ENCODE measurements at regions not wholly inside any gene's neighbourhood (a gene's known extent, or its start where the extent isn't known, plus 50 kb on each side); places are given as distances from the start of the nearest gene placed in this dataset.

DNA sequence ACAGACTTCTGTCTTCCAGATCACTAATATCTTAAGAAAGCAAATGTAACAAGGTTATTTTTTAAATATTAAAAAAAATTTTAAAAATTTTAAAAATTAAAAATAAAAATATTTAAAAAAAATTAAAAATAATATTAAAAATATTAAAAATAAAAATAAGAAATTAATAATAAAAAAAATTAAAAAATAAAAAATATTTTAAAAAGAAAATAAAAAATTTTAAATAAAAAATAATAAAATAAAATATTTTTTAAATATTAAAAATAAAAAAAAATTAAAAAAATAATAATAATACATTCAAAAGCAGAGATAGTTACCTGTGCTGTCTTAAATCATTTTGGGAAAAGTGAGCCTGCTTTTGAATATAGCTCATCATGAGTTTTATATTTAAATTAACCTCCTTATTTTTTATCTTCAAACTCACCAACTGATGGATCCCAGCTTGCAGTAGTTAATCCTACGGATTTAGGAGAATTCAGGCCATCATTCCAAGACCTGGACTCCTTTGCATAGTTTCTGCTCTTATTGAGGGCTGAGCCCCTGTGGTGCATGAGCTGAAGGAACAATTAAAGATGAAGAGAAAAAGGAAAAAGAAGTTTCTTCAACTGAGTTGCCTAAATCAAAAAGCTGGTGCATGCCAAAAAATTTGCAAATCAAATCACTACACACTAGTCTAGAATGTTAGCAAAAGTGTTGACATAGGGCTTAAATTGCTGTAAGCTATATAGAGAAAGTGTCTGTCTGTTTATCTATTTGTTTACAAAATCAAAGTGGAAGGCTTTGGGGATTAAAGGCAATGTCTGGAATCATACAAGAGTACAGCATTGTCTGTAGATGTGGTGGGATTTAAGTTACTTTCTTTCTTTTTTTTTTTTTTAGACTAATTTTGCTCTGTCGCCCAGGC lies 50.5 kb upstream of the ZNF438 start:
- DNase-seq = no peak

DNA sequence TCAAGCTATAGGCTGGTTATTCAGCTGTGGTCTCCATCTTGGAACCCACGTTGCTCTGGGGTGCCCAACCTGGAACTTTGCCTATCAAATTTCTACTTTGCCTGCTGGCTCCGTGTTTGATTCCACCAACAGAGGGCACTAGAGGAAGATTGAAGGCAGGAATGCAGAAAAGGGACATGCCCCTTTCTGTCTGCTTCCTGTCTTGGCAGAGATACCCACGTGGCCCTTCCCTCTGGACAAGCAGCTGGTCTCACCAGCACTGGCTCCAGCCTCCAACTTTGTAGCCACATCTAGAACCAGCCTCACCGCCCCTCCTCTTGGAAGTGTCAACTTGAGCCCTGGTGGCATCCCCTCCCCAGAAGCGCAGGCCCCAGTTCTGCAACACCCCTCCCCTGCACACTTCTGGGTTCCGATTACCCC lies 52.1 kb upstream of the ZNF438 start:
- DNase-seq = peak in 5 of 14 donors; percentile 1 to 22 (median 7)

DNA sequence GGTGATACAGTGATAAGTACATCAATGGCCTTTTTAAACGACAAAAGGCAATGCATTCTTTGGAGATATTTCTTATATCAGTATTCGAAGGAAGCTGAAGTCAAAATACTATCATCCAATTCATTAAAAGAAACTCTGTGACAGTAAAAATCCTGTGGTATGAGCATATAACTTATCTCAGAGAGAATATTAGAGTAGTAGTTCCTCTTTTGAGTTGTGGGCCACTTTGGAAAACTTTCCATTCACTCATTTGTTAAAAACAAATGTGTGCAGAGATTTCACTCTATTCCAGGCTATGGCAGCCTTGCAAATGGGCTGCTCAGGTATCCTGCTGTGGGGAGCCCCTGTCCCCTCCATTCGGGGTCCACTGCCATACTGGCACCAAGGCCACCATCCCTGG lies 55.3 kb upstream of the ZNF438 start:
- no peak for DNase-seq

DNA sequence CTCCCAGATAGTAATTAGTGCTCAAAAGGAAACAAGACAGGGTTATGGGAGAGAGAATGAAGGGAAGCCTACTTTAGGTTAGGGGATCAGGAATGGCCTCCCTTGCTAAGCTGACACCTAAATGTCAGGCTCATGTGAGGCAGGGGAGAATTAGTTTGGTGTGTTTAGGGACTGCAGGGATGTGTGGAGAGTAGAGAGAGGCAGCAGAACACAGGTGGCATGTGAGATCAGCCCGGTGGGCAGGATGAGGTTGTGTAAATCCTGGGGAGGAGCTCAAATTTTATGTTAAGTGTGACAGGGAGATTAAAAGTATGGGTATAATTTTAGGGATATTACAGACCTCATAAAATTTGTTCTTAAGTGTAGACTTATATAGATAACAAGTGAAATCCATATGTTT lies 56.2 kb upstream of the ZNF438 start:
- no peak for DNase-seq

DNA sequence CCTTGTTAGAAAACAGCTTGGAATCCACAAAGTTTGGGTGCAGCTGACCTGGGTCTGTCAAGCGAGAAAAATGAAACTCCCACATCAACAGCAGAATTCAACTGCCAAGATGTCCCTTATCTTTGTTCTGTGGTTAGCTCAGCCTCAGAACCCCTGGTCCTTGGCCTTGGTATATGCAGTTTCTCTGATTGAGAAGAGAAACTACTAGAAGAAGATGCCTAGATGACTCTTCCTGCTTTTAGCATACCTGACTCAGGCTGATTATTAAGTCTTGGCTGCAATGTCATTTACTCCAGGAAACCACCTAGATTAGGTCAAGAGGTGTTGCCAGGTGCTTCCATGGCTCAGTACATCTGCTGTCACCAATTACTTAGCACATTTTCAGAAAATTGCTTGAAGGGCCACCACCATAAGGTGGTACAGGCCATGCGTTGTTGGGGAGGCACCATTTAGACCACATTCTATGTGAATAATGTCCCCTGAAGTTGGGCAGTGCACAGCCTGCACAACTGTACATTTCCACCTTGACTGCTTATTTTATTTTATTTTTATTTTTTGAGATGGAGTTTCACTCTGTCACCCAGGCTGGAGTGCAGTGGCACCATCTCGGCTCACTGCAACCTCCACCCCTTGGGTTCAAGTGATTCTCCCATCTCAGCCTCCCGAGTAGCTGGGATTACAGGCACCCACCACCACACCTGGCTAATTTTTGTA lies 59.4 kb upstream of the ZNF438 start:
- no peak for DNase-seq

DNA sequence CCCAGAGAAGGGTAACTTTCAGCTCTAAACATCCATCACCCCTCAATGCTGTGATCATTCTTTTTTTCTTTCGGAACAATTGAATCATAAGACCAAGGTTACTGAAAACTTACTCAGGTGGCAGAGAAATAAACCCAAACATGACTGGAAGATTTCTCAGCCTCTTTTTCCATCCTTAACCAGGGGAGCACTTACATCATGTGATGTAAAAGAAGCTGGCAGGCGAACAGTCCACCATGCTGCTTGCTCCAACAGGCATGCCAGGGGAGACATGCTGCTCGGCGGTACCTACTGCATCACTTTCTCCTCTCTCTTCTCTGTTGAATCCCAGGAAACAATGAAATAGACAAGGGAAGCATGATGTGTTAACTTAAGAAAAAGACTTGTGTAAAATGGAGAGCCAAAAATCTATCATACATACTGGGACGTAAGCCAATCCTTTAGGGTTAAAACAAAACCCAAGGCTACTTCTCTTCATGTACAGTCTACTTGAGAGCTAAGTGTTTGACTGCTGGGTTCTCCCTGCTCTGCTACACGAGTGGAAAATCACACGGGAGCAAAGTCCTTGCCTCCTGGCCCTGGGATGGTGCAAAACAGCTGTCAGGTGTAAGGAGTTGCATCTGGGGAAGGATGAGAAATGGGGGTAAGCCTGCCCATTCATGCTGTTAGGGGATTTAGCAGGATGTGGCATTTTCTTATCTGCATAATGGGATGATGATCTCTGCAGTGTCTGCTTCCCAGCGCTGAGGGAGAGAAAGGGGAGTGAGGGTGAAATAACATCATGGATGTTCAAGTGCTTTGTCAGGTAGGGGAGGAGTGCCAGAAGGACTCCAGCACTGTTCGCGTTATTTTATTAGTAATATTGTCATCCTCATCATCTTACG lies 64.3 kb upstream of the ZNF438 start:
- no peak for DNase-seq

DNA sequence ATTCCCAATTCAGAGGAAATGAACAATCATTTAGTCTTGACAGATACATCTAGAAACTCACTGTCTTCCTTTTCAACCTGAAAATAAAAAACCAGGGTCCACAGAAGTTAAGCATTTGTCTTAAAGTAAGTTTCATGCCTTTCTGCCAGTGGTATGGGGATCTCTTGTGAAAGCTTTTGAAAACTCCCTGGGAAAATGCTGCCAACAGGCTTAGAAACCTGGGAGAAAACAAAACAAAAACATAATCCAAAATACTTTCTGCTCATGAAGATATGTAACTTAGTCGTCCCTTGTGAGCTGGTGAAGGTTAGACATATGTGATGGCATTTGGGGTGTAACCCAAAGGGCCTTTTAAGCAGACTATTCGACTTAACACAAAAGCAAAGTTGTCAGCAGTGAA lies 66.4 kb upstream of the ZNF438 start:
- DNase-seq = no peak

DNA sequence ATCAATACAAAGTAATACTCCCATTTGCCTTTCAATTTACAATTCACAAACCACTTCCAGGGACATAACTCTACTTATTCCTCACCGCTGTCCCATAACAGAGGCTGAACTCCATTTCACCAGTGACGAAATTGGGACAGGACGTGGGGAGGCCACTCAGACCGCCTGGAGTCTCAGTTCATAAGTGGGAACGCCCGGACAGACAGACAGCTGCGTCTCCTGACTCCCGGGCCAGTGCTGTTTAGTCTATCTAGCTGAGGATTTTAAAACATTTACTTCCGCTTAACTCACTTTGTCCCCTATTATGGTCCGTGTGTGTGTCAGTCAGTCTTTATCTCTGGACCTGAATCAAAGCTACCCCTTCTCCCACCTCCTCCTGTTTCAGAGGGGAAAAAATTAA lies 67.4 kb upstream of the ZNF438 start:
- no peak for DNase-seq

DNA sequence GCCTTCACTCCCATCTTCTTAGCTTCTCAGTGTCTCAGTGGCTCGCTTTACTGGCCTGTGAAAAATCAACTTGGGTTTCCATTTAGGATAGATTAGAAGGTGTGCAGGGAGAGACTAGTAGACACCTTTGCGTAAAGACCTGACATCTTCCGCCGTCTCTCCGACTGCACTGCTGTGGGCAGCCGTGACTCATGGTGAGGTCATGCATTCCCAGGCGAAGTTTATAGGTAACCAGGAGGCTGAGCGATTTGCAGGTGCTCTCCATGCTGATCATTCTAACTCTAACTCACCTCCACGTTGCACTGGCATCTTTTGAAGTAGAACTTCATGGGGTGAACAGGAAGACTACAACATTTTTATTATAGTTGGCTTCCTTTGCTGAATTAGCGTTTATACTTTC lies 68.0 kb upstream of the ZNF438 start:
- no peak for DNase-seq

DNA sequence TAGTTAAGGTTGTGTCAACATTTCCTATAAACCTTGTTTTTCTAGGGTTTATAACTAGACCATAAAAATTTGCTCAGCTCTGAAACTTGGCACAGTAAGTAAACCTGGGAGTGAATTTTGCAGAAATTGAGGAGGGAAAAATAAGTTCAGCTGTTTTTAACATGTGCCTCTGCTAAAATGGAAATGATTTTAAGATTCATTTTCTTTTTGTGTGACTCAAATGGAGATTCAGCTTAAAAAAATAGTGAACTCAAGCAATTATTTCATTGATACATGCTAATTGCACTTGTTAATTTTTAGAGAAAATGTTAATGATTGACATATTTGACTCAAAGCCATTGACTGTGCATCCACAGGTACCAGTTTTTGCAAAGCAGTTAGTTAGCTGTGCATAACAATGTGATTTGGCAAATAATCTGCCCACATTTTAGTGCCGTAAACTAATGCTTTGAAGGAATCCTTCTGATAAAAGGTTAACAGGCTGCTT lies 68.5 kb upstream of the ZNF438 start:
- DNase-seq = no peak

DNA sequence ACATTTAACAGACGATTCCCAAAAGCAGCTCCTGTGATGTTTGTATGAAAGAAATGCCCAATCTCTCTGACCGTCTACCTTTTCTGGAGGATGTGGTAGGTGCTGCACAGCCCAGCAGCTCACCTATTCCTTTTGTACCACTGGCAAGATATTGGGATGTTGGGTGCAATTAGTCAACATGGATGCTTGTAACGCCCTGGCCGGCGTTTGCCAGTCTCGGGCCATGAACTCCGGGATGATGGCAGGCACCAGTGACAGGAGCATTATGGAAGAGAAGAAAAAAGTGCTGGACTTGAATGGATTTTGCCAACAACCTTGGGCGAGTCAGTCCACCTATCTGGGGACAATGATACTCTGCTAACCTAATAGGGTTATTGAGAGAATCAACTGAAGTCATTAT lies 69.0 kb upstream of the ZNF438 start:
- no peak for DNase-seq

DNA sequence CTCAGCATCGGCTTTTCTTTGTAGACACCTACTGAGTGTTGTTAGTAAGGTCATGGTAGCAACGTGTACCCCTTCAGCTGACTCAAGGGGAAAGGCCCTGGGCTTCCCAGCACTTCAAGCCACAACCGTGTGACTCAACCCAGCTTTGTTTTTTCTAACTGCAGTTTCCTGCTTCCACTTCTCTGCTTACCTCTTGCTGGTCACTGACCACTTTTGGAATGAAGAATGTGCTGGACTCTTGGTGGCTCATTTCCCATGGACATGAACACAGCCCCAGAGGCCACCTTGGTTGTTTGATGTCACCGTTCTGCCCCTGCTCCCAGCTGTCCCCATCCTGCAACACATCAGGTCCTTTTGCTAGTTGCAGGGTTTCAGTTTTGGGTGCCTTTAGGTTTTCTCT lies 69.5 kb upstream of the ZNF438 start:
- no peak for DNase-seq

DNA sequence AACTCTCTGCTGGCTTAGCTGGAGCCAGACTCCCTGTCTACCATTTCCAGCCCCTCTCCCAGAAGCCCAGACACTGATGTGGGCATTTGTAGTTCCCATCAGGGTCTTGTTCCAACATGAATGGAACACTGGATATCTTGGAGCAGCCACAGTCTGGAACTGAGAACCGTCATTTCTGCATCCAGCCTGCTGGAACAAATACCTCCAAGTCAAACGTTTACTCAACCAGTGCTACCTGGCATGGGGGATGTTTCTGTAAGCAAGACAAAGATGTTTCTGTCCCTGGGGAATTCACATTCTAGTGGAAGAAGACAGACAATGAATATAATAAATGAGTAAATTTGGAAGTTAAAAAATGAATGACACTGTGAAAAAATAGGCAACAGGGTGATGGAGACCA lies 70.8 kb upstream of the ZNF438 start:
- no peak for DNase-seq

DNA sequence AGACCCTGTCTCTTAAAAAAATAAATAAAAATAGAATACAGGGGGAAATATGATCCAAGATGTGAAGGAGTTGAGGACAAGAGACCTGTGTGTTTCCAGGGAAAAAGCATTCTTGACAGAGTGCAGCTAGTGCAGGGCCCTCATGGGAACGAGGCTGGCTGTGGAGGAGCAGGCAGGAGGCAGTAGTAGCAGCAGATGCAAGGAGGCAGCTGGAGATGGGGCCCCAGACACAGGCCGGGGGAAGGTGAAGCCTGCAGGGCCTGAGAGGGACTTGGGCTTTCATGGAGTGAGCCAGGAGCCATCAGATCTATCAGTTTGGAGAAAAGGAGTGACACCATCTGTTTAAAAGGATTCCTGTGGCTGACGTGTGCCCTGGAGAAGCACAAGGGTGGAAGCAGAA lies 71.4 kb upstream of the ZNF438 start:
- no peak for DNase-seq

DNA sequence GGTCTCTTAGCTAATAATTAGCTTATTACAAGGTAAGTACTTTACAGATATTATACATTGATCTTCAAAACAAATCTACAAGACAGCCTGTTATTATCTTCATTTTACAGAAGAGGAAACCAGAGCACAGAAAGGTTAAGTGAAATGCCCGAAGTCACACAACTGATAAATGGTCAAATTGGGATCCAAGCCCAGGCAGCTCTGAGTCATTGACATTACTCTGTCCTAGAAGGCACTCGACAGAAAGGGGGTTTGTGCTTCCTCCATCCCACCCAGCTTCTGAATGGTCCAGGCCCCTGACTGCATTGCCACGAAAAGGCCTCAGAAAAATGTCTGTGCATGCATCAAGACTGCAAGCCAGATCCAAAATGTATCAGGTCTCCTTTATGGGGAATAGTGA lies 81.3 kb upstream of the ZNF438 start:
- no peak for DNase-seq

DNA sequence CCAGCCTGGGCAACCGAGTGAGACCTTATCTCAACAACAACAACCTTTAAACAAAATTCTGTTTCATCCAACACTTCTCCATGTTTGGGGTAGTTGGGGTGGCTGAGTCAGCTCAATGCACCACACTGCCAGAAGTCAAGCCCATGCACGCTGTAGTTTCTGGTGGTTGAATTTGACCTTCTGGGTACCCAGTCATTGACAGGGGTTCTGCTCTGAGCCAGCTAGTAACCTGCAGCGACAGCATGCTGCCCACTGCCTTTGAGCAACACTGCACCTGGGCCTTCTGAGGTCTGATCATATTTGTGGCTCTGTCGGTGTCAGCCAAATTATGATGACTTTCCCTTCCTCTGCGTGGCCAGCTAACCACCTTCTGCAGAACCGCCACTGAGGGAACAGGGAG lies 84.6 kb upstream of the ZNF438 start:
- DNase-seq = no peak

DNA sequence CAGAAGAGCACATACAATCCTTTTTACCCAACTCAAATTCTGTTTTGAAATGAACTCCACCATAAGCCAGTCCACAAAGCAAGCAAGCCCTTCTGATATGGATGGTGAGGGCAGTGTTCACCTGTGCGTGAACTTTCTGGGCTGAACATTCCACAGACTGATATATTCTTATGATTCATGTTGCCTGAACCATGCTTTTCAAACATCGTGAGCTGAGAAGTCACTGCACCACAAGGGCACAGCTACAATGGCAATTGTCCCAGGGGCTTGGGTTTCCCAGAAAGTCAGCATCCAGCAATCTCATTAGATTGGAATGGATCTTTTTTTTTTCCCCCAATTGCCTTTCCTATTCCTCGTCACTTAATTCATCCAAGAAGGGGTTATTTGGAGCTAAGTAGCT lies 86.9 kb upstream of the ZNF438 start:
- no peak for DNase-seq

DNA sequence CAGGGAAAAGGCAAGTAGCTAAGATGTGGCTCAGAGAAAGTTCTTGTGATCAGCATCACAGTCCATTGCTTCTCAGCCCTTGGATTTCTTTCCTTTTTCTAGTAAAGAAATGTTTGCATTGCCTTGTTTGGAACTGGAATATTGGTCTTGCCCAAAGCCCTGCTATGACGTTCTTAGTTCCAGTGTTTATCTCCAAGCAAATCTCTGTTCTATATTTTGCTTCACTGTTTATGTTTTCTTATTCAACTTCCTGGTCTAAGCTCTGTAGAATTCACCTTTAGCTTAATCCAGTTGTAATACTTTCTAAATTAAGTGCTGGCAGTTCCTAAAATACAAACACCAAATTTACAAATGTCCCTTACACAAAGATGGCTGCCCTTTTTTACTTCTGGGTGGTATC lies 88.7 kb upstream of the ZNF438 start:
- DNase-seq = no peak

DNA sequence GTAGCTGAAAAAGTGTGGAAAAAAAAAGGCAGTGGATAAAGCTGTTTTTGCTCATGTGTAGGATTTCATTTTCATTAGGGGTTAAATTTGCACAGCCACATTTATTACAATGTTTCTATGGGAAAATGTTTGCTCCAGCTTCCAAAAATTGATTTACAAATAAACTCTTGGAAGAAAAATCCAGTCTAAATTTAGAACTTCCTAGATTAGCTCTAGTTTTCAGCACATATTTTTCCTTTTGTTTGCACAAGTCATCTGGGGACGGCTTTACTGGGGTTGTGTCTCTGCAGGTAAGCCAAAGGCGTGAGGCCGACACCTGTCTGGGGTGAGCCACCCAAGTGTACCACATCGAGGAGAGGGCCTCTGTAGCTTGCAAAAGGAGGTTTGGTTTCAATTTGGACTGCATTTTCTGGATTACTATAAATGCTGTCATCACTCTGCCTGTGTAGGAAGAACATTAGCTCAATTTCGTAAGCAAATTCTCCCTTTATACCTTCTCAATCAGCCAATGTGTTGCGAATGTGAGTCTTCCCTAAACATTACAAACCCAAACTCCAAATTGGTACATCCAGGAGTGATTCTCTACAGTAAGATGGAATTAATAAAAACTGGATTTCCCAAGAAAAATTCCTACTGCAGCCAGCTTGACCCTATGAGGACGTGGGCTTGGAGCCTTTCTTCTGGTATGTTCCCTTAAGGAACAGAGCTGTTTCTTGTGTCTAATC lies 89.5 kb upstream of the ZNF438 start:
- no peak for DNase-seq

DNA sequence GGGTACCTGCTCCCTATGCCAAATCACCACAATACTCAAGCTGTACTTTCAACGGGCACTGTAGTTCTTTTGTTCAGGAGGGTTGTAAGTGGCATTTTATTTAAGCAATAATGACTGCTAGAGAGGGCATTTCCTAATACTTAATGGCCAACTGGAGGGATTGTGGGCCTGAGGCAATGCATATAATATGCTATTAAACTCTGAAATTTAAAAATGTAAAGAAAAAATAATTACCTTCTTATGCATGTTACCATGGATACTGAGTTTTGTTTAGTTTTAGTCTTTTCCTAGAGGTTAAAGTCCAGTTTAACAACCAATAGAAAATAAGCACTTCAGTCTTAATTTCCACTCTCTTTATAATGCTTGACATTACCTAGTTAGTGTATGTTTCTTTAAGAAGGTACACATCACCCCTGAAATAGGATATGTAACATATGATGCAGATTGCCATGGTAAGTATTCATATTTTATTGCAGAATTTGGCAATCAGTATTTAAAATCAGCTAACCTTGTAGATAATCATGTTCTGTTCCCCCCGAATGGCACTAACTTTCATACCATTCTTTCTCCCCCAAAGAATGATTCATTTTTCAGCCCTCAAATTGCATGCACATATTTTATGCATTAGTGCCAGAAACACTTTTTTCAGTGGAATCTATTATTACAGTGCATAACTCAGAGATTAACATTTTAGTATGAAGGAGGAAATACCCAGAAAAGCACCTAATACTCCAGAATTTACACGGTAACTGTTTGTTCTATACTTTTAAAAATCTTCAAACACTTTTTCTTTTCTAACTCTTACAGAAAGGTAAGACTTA lies 90.3 kb upstream of the ZNF438 start:
- DNase-seq = no peak

DNA sequence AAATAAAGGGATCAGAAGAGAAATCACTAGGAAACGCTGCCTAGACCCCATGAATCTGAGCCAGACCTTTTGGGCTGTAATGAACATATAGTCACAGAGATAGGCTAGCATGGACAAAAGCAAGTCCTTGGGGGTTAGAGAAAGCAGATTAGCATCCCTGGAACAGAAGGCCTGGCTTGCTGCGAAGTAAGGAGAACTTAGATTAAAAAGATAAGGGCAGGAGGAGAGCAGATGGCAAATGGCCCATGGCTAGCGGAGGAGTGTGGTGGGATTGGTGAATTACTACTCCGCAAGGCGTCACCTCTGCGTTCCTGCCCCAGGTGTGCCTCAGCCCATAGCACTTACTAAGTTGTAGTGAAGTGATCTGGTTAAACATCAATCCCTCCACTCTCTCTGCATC lies 92.3 kb upstream of the ZNF438 start:
- DNase-seq = no peak

All from C1 segment of cervical spinal cord (tissue), 14 donors.